D721Med (cell line): ENCODE measurements at regions not wholly inside any gene's neighbourhood (a gene's known extent, or its start where the extent isn't known, plus 50 kb on each side); places are given as distances from the start of the nearest gene placed in this dataset.

Experiments used
- DNase-seq: peaks from one replicate; pipeline ENCODE4 v3.0.0; 2011; ENCODE audit warnings: low spot score; ENCODE audit not compliant: insufficient read length
- FAIRE-seq: peaks from 2 replicates; lab custom pipeline; 2011; peaks lifted over from hg19 to GRCh38; lab: Jason Lieb, UNC
- TF ChIP-seq, protein P1 (sequence below): IDR thresholded peaks from 2 replicates; pipeline ENCODE4 v1.5.1; 2012; ENCODE audit warnings: mild to moderate bottlenecking, control low read depth; ENCODE audit not compliant: insufficient read depth; ENCODE audit errors: missing control alignments

- DNase-seq (no peak), FAIRE-seq (no peak)
- TF ChIP-seq, protein P1, sequence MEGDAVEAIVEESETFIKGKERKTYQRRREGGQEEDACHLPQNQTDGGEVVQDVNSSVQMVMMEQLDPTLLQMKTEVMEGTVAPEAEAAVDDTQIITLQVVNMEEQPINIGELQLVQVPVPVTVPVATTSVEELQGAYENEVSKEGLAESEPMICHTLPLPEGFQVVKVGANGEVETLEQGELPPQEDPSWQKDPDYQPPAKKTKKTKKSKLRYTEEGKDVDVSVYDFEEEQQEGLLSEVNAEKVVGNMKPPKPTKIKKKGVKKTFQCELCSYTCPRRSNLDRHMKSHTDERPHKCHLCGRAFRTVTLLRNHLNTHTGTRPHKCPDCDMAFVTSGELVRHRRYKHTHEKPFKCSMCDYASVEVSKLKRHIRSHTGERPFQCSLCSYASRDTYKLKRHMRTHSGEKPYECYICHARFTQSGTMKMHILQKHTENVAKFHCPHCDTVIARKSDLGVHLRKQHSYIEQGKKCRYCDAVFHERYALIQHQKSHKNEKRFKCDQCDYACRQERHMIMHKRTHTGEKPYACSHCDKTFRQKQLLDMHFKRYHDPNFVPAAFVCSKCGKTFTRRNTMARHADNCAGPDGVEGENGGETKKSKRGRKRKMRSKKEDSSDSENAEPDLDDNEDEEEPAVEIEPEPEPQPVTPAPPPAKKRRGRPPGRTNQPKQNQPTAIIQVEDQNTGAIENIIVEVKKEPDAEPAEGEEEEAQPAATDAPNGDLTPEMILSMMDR = no peak
Measured at GRCh38 chr4:170750519-170750918, 660.8 kb upstream of the AADAT start.

- DNase-seq (no peak), FAIRE-seq (no peak)
- TF ChIP-seq, protein P1 = no peak
Measured at GRCh38 chr4:170748975-170749374, 659.2 kb upstream of the AADAT start.

DNA sequence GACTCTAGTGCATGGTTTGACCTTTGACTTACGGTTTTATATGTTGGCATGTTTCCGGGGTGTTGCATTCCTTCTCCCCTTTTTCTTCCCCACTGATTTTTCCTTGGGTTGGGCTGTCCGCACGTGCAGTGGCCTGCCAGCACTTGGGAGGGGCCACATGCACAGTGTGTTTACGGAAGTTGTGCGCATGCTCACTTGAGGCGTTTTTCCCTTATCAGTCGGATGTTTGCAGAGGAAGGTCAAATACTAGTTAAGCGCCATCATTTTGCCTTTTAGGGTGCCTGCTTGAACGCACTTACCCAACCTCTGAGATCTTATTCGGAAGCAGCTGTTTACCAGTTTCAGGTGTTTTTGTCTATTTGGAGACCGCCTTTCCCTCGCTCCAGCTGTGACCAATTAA is 653.9 kb upstream of the AADAT start:
- DNase-seq (no peak), FAIRE-seq (no peak)
- TF ChIP-seq, protein P1 = no peak

DNA sequence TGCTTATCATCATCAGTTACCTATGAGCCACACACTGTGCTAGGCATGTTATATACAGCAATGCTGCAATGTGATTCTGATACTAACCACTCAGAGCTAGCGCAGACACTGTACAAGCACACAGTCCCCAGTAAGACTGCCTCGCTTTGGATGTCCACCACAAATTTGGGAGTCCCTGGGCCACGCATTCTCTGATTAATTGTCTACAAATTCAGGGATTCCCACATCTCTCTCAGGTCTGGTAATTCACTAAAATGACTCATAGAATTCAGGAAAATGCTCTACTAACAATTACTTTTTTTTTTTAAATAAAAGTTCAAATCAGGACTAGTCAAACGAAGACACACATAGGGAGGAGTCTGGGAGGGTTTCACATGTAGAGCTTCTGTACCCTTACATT is 652.1 kb upstream of the AADAT start:
- TF ChIP-seq, protein P1 = no peak
- no peak for FAIRE-seq
- DNase-seq = no peak

GRCh38 chr4:170736710-170737109 is 647.0 kb upstream of the AADAT start:
- DNase-seq (no peak), FAIRE-seq (no peak)
- TF ChIP-seq, protein P1 = no peak

- TF ChIP-seq, protein P1 = no peak
- DNase-seq (no peak), FAIRE-seq (no peak)
Measured at GRCh38 chr4:170729897-170730296, 640.1 kb upstream of the AADAT start.

- no peak for DNase-seq
- FAIRE-seq = no peak
- TF ChIP-seq, protein P1 = no peak
Measured at GRCh38 chr4:170729236-170729635, 639.5 kb upstream of the AADAT start.
